Sigmoid colon (tissue), 6 donors: ENCODE measurements at regions not wholly inside any gene's neighbourhood (a gene's known extent, or its start where the extent isn't known, plus 50 kb on each side); places are given as distances from the start of the nearest gene placed in this dataset.

Experiments
- DNase-seq: peaks from one replicate; pipeline ENCODE4 v3.0.0-alpha.2; 2019
- H3K27ac ChIP-seq, 4 donors: fragments of 200-600 bp; sonication (generic); one replicate each; pipeline ENCODE4 v1.5.1; 2016 to 2019; ENCODE audit warnings: mild to moderate bottlenecking in 1 of 4
- H3K27me3 ChIP-seq, 3 donors: fragments of 200-600 bp; sonication (generic); one replicate each; pipeline ENCODE4 v1.5.1; 2019; ENCODE audit warnings: mild to moderate bottlenecking in 1 of 3
- H3K36me3 ChIP-seq, 4 donors: fragments of 200-600 bp; sonication (generic); one replicate each; pipeline ENCODE4 v1.5.1; 2016 to 2019
- H3K4me1 ChIP-seq, 4 donors: fragments of 200-600 bp; sonication (generic); one replicate each; pipeline ENCODE4 v1.5.1; 2017 to 2019
- H3K4me3 ChIP-seq, 4 donors: fragments of 200-600 bp; sonication (generic); one replicate each; pipeline ENCODE4 v1.5.1; 2017 to 2019; ENCODE audit warnings: mild to moderate bottlenecking in 2 of 4, moderate library complexity in 1 of 4
- H3K9me3 ChIP-seq, 4 donors: fragments of 200-600 bp in 3 of 4; sonication (generic) in 3 of 4; one replicate each; pipeline versions ENCODE4 v1.5.1 to v1.6.1; 2013 to 2019
- CTCF ChIP-seq, 4 experiments: fragments of 450-650 bp in 3 of 4; fragments of 200-600 bp in 1 of 4; IDR thresholded peaks; one replicate each; pipeline ENCODE4 v1.5.1; 2016 to 2019; ENCODE audit warnings: antibody characterized with exemption in 4 of 4, mild to moderate bottlenecking in 3 of 4, moderate library complexity in 2 of 4
- EP300 ChIP-seq, 4 donors: sonication (generic); formaldehyde crosslinking; IDR thresholded peaks; one replicate each; pipeline ENCODE4 v1.6.1; 2017; ENCODE audit warnings: antibody characterized with exemption in 4 of 4
- POLR2A ChIP-seq, 2 donors: fragments of 450-650 bp; IDR thresholded peaks; one replicate each; pipeline ENCODE4 v1.6.1; 2016; ENCODE audit warnings: antibody characterized with exemption in 2 of 2, mild to moderate bottlenecking in 2 of 2, moderate library complexity in 2 of 2
- POLR2AphosphoS5 ChIP-seq, 4 donors: sonication (generic); formaldehyde crosslinking; IDR thresholded peaks; one replicate each; pipeline ENCODE4 v1.6.1; 2017; ENCODE audit warnings: antibody characterized with exemption in 4 of 4
- WGBS, 2 donors: extraction: QIAGEN DNeasy Blood & Tissue Kit; methylation state at CpG; one replicate each; pipeline ENCODE4 v1.1.7; 2013; 5-methylcytosine and 5-hydroxymethylcytosine counted together
- intact Hi-C: fragments of 100-400 bp; cut with DNase I; formaldehyde crosslinking; loops from one replicate; pipeline ENCODE4 v1.15.1; 2023
- donor health status: healthy with polysubstance abuse.
- donor health status: healthy.

- Histone ChIP-seq H3K27ac (no peak overlapping the region), H3K4me3 (no peak overlapping the region), H3K9me3 (no peaks in the 10 kb centered on the region), H3K4me1 (peaks cover 0 to 6% (median 0%) of the 10 kb centered on the region in 4 donors), H3K36me3 (no peaks in the 10 kb centered on the region), H3K27me3 (no peaks in the 10 kb centered on the region)
- intact Hi-C loops, result no loop called here
- TF ChIP-seq EP300 (IDR thresholded peaks at IDR 0.05), result no peak
- TF ChIP-seq CTCF (IDR thresholded peaks at IDR 0.05), result no peak
- no peak for TF ChIP-seq POLR2A (IDR thresholded peaks at IDR 0.05)
- peak in 1 of 4 donors; percentile 12 for TF ChIP-seq POLR2AphosphoS5 (IDR thresholded peaks at IDR 0.05)
- 44 to 47% methylated on average over 6 of the region's 6 CpGs for WGBS, 2 donors
- no peak for DNase-seq
These were observed 278.0 kb downstream of the HLX start for GRCh38 chr1:221157026-221157761.

- Histone ChIP-seq H3K9me3 (no peaks in the 10 kb centered on the region), H3K4me1 (peaks cover 0 to 6% (median 0%) of the 10 kb centered on the region in 4 donors), H3K4me3 (no peak overlapping the region), H3K36me3 (no peaks in the 10 kb centered on the region), H3K27ac (no peak overlapping the region), H3K27me3 (no peaks in the 10 kb centered on the region)
- 61 to 86% methylated on average over 2 of the region's 2 CpGs for WGBS, 2 donors
- TF ChIP-seq POLR2AphosphoS5 (IDR thresholded peaks at IDR 0.05) (no peak), CTCF (IDR thresholded peaks at IDR 0.05) (no peak), EP300 (IDR thresholded peaks at IDR 0.05) (no peak), POLR2A (IDR thresholded peaks at IDR 0.05) (no peak)
- intact Hi-C loops, result no loop called here
- DNase-seq, result no peak
These were observed 280.4 kb downstream of the HLX start for GRCh38 chr1:221159608-221160007.

- intact Hi-C loops, result no loop called here
- peaks cover 0 to 15% (median 5%) of the 10 kb centered on the region in 4 donors for H3K4me1 ChIP-seq
- H3K36me3 ChIP-seq, result no peaks in the 10 kb centered on the region
- no peak overlapping the region for H3K4me3 ChIP-seq
- no peaks in the 10 kb centered on the region for H3K9me3 ChIP-seq
- no peak for DNase-seq
- TF ChIP-seq EP300 (IDR thresholded peaks at IDR 0.05), result no peak
- peak in 3 of 4 donors; percentile 6 to 45 (median 16) for TF ChIP-seq POLR2AphosphoS5 (IDR thresholded peaks at IDR 0.05)
- H3K27ac ChIP-seq, result peak overlapping the region in 2 of 4 donors; percentile 19 to 25
- 51 to 56% methylated on average over 1 of the region's 1 CpG for WGBS, 2 donors
- H3K27me3 ChIP-seq, result no peaks in the 10 kb centered on the region
These were observed 282.4 kb downstream of the HLX start for GRCh38 chr1:221161571-221162041.

GRCh38 chr1:221162352-221162751 is 283.1 kb downstream of the HLX start:
- Histone ChIP-seq H3K9me3 (no peaks in the 10 kb centered on the region), H3K4me1 (peaks cover 0 to 15% (median 5%) of the 10 kb centered on the region in 4 donors), H3K36me3 (no peaks in the 10 kb centered on the region), H3K27me3 (no peaks in the 10 kb centered on the region), H3K4me3 (no peak overlapping the region), H3K27ac (peak overlapping the region in 1 of 4 donors; percentile 19)
- intact Hi-C loops, result no loop called here
- 50 to 69% methylated on average over 2 of the region's 2 CpGs for WGBS, 2 donors
- DNase-seq, result no peak
- TF ChIP-seq CTCF (IDR thresholded peaks at IDR 0.05) (no peak), POLR2AphosphoS5 (IDR thresholded peaks at IDR 0.05) (no peak), POLR2A (IDR thresholded peaks at IDR 0.05) (no peak), EP300 (IDR thresholded peaks at IDR 0.05) (no peak)

DNA sequence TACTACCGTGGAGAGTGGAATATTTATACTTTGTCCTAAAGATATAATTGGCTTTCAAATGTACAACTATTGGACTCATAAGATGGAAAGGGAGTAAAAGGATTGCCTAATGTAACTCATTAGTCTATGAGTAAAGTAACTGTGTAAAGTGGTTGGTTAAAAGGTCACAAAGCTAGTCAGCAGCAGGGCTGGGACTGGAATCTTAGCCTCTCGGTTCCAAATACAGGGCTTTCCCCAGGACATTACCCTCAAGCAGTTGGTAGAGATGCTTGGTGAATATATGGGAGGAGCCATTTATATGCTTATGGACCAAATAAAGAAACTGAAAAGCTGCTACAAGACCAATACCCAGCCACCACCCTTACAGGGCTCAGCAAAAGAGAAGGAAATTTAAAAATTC is 283.7 kb downstream of the HLX start:
- Histone ChIP-seq H3K27ac (no peak overlapping the region), H3K27me3 (no peaks in the 10 kb centered on the region), H3K36me3 (no peaks in the 10 kb centered on the region), H3K4me3 (no peak overlapping the region), H3K9me3 (no peaks in the 10 kb centered on the region), H3K4me1 (peaks cover 0 to 15% (median 5%) of the 10 kb centered on the region in 4 donors)
- WGBS, 2 donors, result 76 to 82% methylated on average over 2 of the region's 2 CpGs
- intact Hi-C loops, result no loop called here
- DNase-seq, result no peak
- TF ChIP-seq POLR2A (IDR thresholded peaks at IDR 0.05), result no peak
- TF ChIP-seq POLR2AphosphoS5 (IDR thresholded peaks at IDR 0.05), result no peak
- TF ChIP-seq CTCF (IDR thresholded peaks at IDR 0.05), result no peak
- no peak for TF ChIP-seq EP300 (IDR thresholded peaks at IDR 0.05)
